ENCODE measurements at regions not wholly inside any gene's neighbourhood (a gene's known extent, or its start where the extent isn't known, plus 50 kb on each side); places are given as distances from the start of the nearest gene placed in this dataset.

GRCh38 chr6:137646484-137646883, 152.3 kb upstream of the OLIG3 start:
- FAIRE-seq, result no peak
- no peak for DNase-seq (ENCODE audit: insufficient read length)
- no peak for TF ChIP-seq POLR2AphosphoS5 (IDR thresholded peaks at IDR 0.05; ENCODE audit: low read depth, low read length)
- TF ChIP-seq TAF1 (IDR thresholded peaks at IDR 0.05; ENCODE audit: borderline replicate concordance, low read depth, low read length), result no peak
- no peak for TF ChIP-seq POLR2A (IDR thresholded peaks at IDR 0.05; ENCODE audit: low read depth, low read length)

DNA sequence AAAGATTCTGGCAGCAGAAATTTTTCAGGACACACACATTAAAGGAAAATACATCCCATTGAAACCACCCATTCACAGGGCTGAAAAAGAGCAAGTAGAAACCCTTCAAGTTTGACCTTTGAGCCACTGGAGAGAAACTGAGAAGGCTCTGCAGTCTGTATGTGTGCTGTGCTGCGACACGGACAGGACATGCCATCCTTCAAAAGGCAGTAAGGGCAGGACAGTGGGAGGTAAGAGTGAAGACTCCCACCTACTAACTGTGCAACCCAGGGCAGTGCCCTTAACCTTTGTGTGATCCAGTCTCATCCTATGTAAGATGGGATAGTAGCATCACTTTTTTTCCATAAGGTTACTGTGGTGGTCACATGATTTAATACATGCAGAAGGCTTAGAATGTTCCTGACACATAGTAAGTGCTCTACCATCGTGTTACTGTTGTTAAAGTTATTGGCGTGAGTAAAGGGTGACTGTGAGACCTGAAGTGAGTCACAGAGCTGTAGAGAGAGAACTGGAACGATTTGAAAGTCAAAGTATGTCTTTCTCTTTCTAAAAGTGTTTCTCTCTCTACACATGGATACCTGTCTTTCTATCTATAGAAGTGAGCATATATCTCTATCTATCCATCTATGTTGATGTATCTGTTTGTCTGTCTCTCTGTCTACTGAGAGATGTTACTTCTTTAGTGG, 153.7 kb upstream of the OLIG3 start:
- FAIRE-seq, result peak; percentile 65

GRCh38 chr6:137650720-137651119, 156.5 kb upstream of the OLIG3 start:
- FAIRE-seq (no peak), DNase-seq (ENCODE audit: insufficient read length) (no peak)
- TF ChIP-seq POLR2AphosphoS5 (IDR thresholded peaks at IDR 0.05; ENCODE audit: low read depth, low read length), result no peak
- TF ChIP-seq TAF1 (IDR thresholded peaks at IDR 0.05; ENCODE audit: borderline replicate concordance, low read depth, low read length), result no peak
- no peak for TF ChIP-seq POLR2A (IDR thresholded peaks at IDR 0.05; ENCODE audit: low read depth, low read length)

More for the DNA sequence above, 153.7 kb upstream of the OLIG3 start:
- DNase-seq (ENCODE audit: insufficient read length), result no peak
- no peak for TF ChIP-seq POLR2A (IDR thresholded peaks at IDR 0.05; ENCODE audit: low read depth, low read length)
- no peak for TF ChIP-seq TAF1 (IDR thresholded peaks at IDR 0.05; ENCODE audit: borderline replicate concordance, low read depth, low read length)
- no peak for TF ChIP-seq POLR2AphosphoS5 (IDR thresholded peaks at IDR 0.05; ENCODE audit: low read depth, low read length)

DNA sequence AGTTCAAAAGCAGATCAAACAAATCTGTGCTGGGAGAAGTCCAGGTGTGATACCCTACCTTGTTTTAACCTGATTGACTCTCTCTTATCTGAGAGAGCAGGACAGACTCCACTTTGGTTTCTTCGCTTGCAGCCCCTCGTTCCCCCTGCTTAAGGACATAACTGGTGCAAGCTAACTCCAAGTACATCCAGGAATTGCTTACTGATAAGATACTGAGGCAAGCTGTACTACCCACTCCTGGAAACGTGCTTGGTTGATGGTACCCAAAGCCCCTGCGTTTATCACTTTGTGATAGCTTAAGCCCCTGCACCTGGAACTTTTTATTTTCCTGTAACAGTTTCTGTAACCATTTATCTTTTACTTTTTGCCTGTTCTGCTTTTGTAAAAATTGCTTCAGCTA, 157.0 kb upstream of the OLIG3 start:
- no peak for FAIRE-seq
- TF ChIP-seq TAF1 (IDR thresholded peaks at IDR 0.05; ENCODE audit: borderline replicate concordance, low read depth, low read length) (no peak), POLR2A (IDR thresholded peaks at IDR 0.05; ENCODE audit: low read depth, low read length) (no peak)
- DNase-seq (ENCODE audit: insufficient read length), result no peak

GRCh38 chr6:137651591-137652335, 157.6 kb upstream of the OLIG3 start:
- TF ChIP-seq POLR2A (IDR thresholded peaks at IDR 0.05; ENCODE audit: low read depth, low read length), result no peak
- no peak for TF ChIP-seq POLR2AphosphoS5 (IDR thresholded peaks at IDR 0.05; ENCODE audit: low read depth, low read length)
- no peak for TF ChIP-seq TAF1 (IDR thresholded peaks at IDR 0.05; ENCODE audit: borderline replicate concordance, low read depth, low read length)
- DNase-seq (ENCODE audit: insufficient read length), result no peak

GRCh38 chr6:137652961-137653705, 158.9 kb upstream of the OLIG3 start:
- DNase-seq (ENCODE audit: insufficient read length), result no peak
- FAIRE-seq, result no peak
- TF ChIP-seq TAF1 (IDR thresholded peaks at IDR 0.05; ENCODE audit: borderline replicate concordance, low read depth, low read length), result no peak
- no peak for TF ChIP-seq POLR2A (IDR thresholded peaks at IDR 0.05; ENCODE audit: low read depth, low read length)
- no peak for TF ChIP-seq POLR2AphosphoS5 (IDR thresholded peaks at IDR 0.05; ENCODE audit: low read depth, low read length)

More at GRCh38 chr6:137651591-137652335, 157.6 kb upstream of the OLIG3 start:
- no peak for FAIRE-seq

- DNase-seq (ENCODE audit: insufficient read length) (no peak), FAIRE-seq (peak; percentile 76)
- TF ChIP-seq POLR2A (IDR thresholded peaks at IDR 0.05; ENCODE audit: low read depth, low read length) (no peak), TAF1 (IDR thresholded peaks at IDR 0.05; ENCODE audit: borderline replicate concordance, low read depth, low read length) (no peak), POLR2AphosphoS5 (IDR thresholded peaks at IDR 0.05; ENCODE audit: low read depth, low read length) (no peak)
Observed at GRCh38 chr6:137653706-137654059, 159.5 kb upstream of the OLIG3 start.

DNA sequence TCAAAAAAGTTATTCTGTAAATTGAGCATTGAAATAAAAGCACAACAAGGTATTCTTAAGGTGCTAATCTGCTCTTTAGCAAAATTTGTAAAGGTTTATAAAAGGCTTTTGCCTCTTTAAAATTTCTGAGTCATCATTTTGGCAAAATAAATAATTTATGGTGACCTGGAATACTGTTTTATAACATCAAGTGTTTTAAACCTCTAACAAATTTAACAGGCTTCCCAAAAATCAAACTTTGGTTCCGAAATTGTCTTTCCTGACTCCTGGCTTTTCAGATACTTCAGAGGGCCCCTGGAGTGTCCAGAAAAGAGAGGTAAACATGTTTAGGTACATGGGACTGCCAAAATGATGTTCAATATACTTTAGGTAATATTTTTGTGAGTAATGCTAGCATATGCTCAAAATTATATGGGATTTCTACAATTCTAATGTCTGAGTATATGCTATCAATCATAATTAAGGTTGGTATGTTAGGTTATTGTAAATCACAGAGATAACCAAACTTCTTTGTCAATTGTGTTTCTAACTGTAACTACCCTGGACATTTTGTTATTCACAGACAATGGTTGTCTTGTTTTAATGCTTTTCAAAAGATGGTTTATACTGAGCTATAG, 160.3 kb upstream of the OLIG3 start:
- DNase-seq (ENCODE audit: insufficient read length) (no peak), FAIRE-seq (no peak)
- TF ChIP-seq POLR2AphosphoS5 (IDR thresholded peaks at IDR 0.05; ENCODE audit: low read depth, low read length) (no peak), TAF1 (IDR thresholded peaks at IDR 0.05; ENCODE audit: borderline replicate concordance, low read depth, low read length) (no peak), POLR2A (IDR thresholded peaks at IDR 0.05; ENCODE audit: low read depth, low read length) (no peak)

DNA sequence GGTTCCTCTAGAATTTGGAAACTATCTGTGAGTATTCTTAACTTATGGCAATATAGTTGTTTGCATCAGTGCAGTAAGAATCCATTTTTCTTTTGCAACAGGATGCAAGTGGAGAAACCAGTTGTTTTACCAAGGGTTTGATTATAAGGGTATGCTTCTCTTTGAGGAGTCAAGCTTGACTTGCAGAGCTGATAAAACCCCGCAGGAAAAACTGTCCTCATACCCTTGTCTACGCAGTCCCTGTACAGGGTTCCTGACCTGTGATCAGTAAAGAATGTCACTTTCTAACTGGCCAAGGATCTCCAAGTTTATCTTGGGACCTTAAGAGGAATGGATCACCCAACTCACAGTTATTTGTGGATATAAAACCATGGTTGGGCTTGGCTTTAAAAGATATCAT, 161.1 kb upstream of the OLIG3 start:
- TF ChIP-seq POLR2A (IDR thresholded peaks at IDR 0.05; ENCODE audit: low read depth, low read length), result no peak
- TF ChIP-seq TAF1 (IDR thresholded peaks at IDR 0.05; ENCODE audit: borderline replicate concordance, low read depth, low read length), result no peak
- DNase-seq (ENCODE audit: insufficient read length) (no peak), FAIRE-seq (no peak)

DNA sequence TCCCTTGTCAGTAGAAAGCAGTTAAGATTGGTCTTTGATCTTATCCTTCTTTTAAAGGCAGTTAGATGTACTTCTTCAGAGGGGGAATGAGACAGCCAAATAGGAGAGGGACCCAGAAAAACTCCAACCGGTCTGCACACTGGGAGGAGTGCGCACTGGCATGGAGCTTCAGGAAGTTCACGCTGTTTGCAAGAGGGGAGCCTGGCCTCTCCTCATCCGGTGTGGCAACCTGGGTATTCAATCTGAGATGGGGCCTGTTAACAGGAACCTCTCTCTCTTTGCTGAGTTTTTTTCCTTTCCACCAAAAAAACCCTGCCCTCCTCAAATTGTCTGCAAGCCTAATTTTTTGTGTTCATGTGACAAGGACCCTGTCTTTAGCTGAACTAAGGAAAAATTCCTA, 162.5 kb upstream of the OLIG3 start:
- no peak for DNase-seq (ENCODE audit: insufficient read length)
- no peak for FAIRE-seq
- TF ChIP-seq POLR2A (IDR thresholded peaks at IDR 0.05; ENCODE audit: low read depth, low read length) (no peak), TAF1 (IDR thresholded peaks at IDR 0.05; ENCODE audit: borderline replicate concordance, low read depth, low read length) (no peak), POLR2AphosphoS5 (IDR thresholded peaks at IDR 0.05; ENCODE audit: low read depth, low read length) (no peak)

DNA sequence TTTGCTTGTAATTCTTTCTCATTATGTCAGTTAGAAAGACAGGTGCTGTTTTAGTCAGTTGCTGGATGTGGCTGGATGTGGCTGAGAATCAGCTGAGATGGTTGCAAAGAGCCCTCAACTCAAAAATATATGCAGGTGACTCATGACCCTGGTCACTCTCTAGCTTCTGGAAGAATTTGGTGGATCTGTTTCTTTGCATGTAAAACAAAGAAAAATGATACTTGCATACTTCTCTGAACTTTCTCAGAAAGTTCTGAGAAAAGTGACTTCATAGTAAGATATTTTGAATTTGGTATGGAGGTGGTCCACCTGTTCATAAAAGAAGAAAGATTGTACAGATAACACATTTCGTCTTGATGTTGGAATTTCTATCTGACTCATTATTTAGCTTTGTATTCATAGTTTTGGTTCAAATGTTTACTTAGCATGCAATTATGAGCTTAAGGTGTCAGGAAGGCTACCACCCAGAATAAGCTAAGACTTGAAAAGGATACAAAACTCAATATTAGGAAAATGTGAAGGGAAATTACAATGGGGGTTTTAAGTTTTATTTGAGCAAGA, 163.2 kb upstream of the OLIG3 start:
- no peak for FAIRE-seq
- no peak for DNase-seq (ENCODE audit: insufficient read length)
- TF ChIP-seq TAF1 (IDR thresholded peaks at IDR 0.05; ENCODE audit: borderline replicate concordance, low read depth, low read length) (no peak), POLR2A (IDR thresholded peaks at IDR 0.05; ENCODE audit: low read depth, low read length) (no peak), POLR2AphosphoS5 (IDR thresholded peaks at IDR 0.05; ENCODE audit: low read depth, low read length) (no peak)
